ENCODE measurements at regions not wholly inside any gene's neighbourhood (a gene's known extent, or its start where the extent isn't known, plus 50 kb on each side); places are given as distances from the start of the nearest gene placed in this dataset.

DNA sequence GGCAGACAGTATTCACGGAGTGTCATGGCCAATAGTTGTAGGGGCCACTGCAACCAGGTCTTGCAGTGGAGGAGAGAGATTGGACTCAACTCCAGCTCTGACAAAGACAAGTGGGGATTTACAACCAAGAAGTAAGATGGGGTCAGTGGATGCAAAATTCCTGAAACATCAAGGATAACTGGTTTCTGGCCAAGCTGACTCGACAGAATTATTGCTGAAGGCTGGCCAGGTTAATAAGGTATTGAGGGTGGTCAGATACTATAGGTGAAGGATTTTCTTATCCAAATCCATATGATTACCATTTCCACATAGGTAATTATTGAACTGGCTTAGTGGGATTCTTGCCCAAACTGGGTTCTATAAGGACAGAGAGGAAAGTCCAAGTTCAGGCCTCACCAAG, 64.9 kb upstream of the FOXG1 start:
- DNase-seq (ENCODE audit: low read depth), result no peak
- TF ChIP-seq, protein P1, sequence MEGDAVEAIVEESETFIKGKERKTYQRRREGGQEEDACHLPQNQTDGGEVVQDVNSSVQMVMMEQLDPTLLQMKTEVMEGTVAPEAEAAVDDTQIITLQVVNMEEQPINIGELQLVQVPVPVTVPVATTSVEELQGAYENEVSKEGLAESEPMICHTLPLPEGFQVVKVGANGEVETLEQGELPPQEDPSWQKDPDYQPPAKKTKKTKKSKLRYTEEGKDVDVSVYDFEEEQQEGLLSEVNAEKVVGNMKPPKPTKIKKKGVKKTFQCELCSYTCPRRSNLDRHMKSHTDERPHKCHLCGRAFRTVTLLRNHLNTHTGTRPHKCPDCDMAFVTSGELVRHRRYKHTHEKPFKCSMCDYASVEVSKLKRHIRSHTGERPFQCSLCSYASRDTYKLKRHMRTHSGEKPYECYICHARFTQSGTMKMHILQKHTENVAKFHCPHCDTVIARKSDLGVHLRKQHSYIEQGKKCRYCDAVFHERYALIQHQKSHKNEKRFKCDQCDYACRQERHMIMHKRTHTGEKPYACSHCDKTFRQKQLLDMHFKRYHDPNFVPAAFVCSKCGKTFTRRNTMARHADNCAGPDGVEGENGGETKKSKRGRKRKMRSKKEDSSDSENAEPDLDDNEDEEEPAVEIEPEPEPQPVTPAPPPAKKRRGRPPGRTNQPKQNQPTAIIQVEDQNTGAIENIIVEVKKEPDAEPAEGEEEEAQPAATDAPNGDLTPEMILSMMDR (conservative IDR thresholded peaks at IDR 0.05; ENCODE audit: low read length), result no peak
- no peak overlapping the region for H3K4me3 ChIP-seq (ENCODE audit: low read length)

DNA sequence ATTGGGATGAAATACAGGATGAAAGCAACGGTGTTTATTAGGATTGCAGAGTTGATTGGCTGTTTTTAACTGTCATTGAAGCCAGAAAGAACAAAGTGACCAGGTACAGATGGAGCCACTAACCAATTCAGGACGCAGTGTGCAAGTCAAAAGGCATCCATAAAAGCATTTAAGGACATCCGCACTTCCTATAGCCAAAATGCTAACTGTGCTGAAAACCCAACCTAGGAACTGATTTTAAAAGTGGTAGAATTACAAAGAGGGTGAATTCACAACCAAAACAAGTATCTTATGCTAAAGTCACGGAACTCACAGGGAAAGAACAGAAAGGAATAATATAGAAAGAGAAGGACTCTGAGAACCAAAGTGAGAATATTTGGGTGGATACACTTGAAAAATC, 63.1 kb upstream of the FOXG1 start:
- TF ChIP-seq, protein P1 (conservative IDR thresholded peaks at IDR 0.05; ENCODE audit: low read length), result no peak
- no peak for DNase-seq (ENCODE audit: low read depth)
- H3K4me3 ChIP-seq (ENCODE audit: low read length), result no peak overlapping the region

DNA sequence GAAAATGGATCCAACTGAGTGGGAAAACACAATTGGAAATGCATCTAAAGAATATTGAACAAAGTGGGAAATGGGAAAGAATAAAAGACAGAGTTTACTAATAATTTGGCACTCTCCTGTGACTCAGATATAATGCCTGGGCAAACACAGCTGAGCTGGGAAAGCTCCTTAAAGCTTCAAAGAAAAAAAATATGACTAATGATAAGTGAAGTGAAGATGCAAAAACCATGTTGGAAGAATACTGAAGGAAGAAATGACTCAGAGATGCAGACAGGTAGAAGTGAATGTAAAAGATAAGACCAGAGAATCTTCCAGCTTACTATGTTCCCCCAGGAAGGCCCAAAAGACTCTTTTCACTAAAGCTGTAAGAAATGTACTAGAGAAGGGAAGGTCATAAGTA, 62.4 kb upstream of the FOXG1 start:
- no peak for DNase-seq (ENCODE audit: low read depth)
- TF ChIP-seq, protein P1 (conservative IDR thresholded peaks at IDR 0.05; ENCODE audit: low read length), result no peak
- no peak overlapping the region for H3K4me3 ChIP-seq (ENCODE audit: low read length)

DNA sequence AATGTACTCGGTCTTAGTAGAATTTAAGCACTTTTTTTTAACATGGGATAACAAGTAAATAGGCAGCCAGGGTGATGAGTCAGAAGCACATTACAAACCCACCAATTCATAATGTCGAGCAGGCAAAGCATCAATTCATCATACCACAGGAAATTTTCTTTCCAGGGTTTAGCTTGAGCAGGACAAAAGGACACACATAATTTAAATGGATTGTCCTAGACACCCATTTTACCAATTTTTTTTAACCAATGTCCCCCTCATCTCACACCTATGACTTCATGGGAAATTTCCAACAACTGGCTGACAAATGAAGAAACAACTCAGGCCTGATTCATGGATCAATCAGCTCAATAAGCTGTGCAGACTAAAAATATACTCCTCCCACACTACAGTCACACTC, 58.8 kb upstream of the FOXG1 start:
- DNase-seq (ENCODE audit: low read depth), result peak; percentile 6
- H3K4me3 ChIP-seq (ENCODE audit: low read length), result no peak overlapping the region
- TF ChIP-seq, protein P1 (conservative IDR thresholded peaks at IDR 0.05; ENCODE audit: low read length), result no peak

DNA sequence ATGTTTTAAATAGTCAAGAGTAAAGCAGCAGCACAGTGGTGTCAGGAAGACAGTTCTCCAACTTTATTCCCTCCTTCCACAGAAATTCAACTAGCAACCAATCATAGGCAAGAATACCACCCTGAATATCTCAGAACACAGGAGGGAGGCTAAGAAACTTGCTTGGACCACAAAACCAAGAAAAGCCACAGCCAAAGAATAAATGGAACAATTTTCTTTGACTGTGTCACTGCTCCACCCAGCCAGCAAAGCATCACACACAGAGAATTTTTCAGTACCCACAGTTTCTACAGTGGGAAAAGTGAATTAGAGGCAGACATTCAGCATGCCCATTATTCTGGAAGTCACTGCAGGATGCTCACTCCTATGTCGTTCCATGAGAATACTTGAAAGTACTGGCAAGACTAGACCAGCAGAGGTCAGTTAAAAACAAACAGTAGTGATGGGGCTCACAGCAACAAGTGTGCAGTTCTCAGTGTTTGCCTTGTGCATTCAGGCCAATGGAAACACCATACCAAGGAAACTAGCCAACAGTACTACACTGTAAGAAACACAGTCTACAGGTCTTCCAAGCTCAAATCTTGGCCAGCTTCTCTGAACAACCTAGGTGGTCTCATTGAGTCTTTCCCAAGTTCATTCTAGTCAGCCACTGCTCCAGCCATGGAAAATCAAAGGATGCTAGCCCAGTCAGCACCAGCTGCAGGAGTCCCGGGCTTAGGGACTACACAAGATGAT, 56.8 kb upstream of the FOXG1 start:
- no peak overlapping the region for H3K4me3 ChIP-seq (ENCODE audit: low read length)
- no peak for DNase-seq (ENCODE audit: low read depth)
- TF ChIP-seq, protein P1 (conservative IDR thresholded peaks at IDR 0.05; ENCODE audit: low read length), result no peak

Measured in AG10803 (cell line).